ENCODE measurements at regions not wholly inside any gene's neighbourhood (a gene's known extent, or its start where the extent isn't known, plus 50 kb on each side); places are given as distances from the start of the nearest gene placed in this dataset.

DNA sequence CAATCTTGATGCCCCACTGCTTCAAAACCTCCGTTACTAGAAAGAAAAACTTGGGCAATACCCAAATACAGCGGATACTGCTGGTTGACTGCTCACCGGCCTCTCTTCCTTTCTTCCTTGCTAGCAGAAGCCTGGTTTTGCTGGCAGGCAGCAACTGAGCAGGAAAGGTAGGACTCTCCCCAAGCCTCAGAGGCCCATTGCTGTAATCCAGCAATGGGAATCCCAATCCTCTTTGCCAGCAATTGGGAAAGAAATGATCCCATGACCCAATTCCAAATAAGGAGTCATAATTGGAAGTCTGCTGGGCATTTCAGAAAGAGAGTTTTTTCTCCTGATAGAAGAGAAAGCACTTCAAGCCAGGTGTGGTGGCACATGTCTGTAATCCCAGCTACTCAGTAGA, 394.5 kb downstream of the BCOR start (continued):
- TF ChIP-seq, protein P1, sequence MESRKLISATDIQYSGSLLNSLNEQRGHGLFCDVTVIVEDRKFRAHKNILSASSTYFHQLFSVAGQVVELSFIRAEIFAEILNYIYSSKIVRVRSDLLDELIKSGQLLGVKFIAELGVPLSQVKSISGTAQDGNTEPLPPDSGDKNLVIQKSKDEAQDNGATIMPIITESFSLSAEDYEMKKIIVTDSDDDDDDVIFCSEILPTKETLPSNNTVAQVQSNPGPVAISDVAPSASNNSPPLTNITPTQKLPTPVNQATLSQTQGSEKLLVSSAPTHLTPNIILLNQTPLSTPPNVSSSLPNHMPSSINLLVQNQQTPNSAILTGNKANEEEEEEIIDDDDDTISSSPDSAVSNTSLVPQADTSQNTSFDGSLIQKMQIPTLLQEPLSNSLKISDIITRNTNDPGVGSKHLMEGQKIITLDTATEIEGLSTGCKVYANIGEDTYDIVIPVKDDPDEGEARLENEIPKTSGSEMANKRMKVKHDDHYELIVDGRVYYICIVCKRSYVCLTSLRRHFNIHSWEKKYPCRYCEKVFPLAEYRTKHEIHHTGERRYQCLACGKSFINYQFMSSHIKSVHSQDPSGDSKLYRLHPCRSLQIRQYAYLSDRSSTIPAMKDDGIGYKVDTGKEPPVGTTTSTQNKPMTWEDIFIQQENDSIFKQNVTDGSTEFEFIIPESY (IDR thresholded peaks at IDR 0.05; ENCODE audit: extremely low read depth, insufficient replicate concordance, low read length): no peak
- TF ChIP-seq, protein P2, sequence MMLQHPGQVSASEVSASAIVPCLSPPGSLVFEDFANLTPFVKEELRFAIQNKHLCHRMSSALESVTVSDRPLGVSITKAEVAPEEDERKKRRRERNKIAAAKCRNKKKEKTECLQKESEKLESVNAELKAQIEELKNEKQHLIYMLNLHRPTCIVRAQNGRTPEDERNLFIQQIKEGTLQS (IDR thresholded peaks at IDR 0.05): no peak
- no peak for TF ChIP-seq JUND (IDR thresholded peaks at IDR 0.05)
- TF ChIP-seq POLR2A (IDR thresholded peaks at IDR 0.05; ENCODE audit: borderline replicate concordance, extremely low read depth, insufficient read depth, insufficient read length): no peak
- TF ChIP-seq POLR2AphosphoS5 (IDR thresholded peaks at IDR 0.05; ENCODE audit: low read depth, low read length): no peak
- TF ChIP-seq, protein P3, sequence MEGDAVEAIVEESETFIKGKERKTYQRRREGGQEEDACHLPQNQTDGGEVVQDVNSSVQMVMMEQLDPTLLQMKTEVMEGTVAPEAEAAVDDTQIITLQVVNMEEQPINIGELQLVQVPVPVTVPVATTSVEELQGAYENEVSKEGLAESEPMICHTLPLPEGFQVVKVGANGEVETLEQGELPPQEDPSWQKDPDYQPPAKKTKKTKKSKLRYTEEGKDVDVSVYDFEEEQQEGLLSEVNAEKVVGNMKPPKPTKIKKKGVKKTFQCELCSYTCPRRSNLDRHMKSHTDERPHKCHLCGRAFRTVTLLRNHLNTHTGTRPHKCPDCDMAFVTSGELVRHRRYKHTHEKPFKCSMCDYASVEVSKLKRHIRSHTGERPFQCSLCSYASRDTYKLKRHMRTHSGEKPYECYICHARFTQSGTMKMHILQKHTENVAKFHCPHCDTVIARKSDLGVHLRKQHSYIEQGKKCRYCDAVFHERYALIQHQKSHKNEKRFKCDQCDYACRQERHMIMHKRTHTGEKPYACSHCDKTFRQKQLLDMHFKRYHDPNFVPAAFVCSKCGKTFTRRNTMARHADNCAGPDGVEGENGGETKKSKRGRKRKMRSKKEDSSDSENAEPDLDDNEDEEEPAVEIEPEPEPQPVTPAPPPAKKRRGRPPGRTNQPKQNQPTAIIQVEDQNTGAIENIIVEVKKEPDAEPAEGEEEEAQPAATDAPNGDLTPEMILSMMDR (IDR thresholded peaks at IDR 0.05 in 2 of 3, conservative IDR thresholded peaks at IDR 0.05 in 1 of 3; ENCODE audit: borderline replicate concordance in 1 of 3, insufficient read depth in 1 of 3, low read depth in 2 of 3, low read length in 2 of 3): no peak
- no peak for TF ChIP-seq EZH2 (IDR thresholded peaks at IDR 0.05)
- no peak for TF ChIP-seq TCF7L2 (IDR thresholded peaks at IDR 0.05; ENCODE audit: borderline replicate concordance, extremely low read depth, insufficient read depth, insufficient read length)
- TF ChIP-seq ZNF274 (IDR thresholded peaks at IDR 0.05; ENCODE audit: low read depth, low read length): no peak

DNA sequence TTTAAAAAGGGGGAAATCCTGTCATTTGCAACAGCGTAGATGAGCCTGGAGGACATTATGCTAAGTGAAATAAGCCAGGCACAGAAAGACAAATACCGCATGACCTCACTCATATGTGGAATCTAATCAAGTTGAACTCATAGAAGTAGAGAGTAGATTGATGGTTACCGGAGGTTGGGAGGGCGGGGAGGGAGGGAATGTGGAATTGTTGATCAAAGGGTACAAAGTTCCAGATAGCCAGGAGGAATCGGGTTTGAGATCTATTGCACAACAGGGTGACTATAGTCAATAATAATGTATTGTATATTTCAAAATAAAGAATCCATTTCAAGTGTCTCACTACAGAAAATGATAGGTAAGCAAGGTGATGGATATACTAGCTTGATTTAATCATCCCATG, 393.2 kb downstream of the BCOR start:
- Histone ChIP-seq H3K9ac (ENCODE audit: low read length) (no peak overlapping the region), H3K36me3 (ENCODE audit: control insufficient read depth in 1 of 2, insufficient read depth in 2 of 2, low read length in 2 of 2) (no peaks in the 10 kb centered on the region), H3K4me3 (replicated peaks in 1 of 2; ENCODE audit: low read depth in 1 of 2, low read length in 2 of 2) (no peak overlapping the region), H3K4me1 (ENCODE audit: control insufficient read depth in 1 of 2, insufficient read depth in 2 of 2, low read length in 2 of 2) (peaks cover 0 to 7% of the 10 kb centered on the region in 2 experiments; a peak in 2 of 4 replicates), H3K27ac (ENCODE audit: low read depth, low read length) (no peak overlapping the region), H3K9me3 (ENCODE audit: control insufficient read depth in 1 of 2, insufficient read depth in 1 of 2, low read depth in 1 of 2, low read length in 2 of 2) (no peaks in the 10 kb centered on the region), H3K79me2 (ENCODE audit: insufficient read depth, low read length) (no peaks in the 10 kb centered on the region), H4K20me1 (ENCODE audit: insufficient read depth) (no peaks in the 10 kb centered on the region), H3K27me3 (ENCODE audit: insufficient read depth, low read length) (no peaks in the 10 kb centered on the region), H3K4me2 (ENCODE audit: low read length) (no peak overlapping the region), H2AFZ (ENCODE audit: low read depth, low read length, poor library complexity, severe bottlenecking) (no peak overlapping the region), H3K9me2 (ENCODE audit: insufficient read depth) (no peaks in the 10 kb centered on the region)
- ChIA-PET RAD21 (ENCODE audit: low non-redundant PET in 1 of 2, low total read pairs in 2 of 2, uncharacterized antibody in 2 of 2, unreplicated experiment in 2 of 2) (no interaction called here), POLR2A (no interaction called here), CTCF (interaction anchor here (0.7 kb wide), 1 partner anchor 52 kb away, joined by 3 read pairs; no protein-coding TSS in a partner anchor)
- intact Hi-C loops (cut with micrococcal nuclease): loop anchor here (10.0 kb wide), 1 partner anchor 310 kb away; no protein-coding TSS in a partner anchor
- no TSS peak for BruUV-seq (replicated peaks)
- DNase-seq (ENCODE audit: low read depth, low spot score): no peak
- no peak for ATAC-seq
- no peak for TF ChIP-seq EZH2phosphoT487 (IDR thresholded peaks at IDR 0.05; ENCODE audit: borderline replicate concordance)
- no peak for TF ChIP-seq EZH2 (IDR thresholded peaks at IDR 0.05)
- TF ChIP-seq RAD21 (IDR thresholded peaks at IDR 0.05; ENCODE audit: low read depth): no peak
- no peak for TF ChIP-seq POLR2A (IDR thresholded peaks at IDR 0.05; ENCODE audit: borderline replicate concordance, extremely low read depth, insufficient read depth, insufficient read length)
- TF ChIP-seq YY1 (IDR thresholded peaks at IDR 0.05; ENCODE audit: extremely low read depth, insufficient replicate concordance, low read depth, low read length): no peak
- no peak for TF ChIP-seq JUND (IDR thresholded peaks at IDR 0.05)
- TF ChIP-seq, protein P2 (IDR thresholded peaks at IDR 0.05): no peak
- TF ChIP-seq ELF1 (IDR thresholded peaks at IDR 0.05; ENCODE audit: borderline replicate concordance, low read depth): no peak
- TF ChIP-seq POLR2AphosphoS5 (IDR thresholded peaks at IDR 0.05; ENCODE audit: low read depth, low read length): no peak
- no peak for TF ChIP-seq FOSL1 (IDR thresholded peaks at IDR 0.05; ENCODE audit: low read depth)
- no peak for TF ChIP-seq ZFX (IDR thresholded peaks at IDR 0.05)
- TF ChIP-seq, protein P3 (IDR thresholded peaks at IDR 0.05 in 2 of 3, conservative IDR thresholded peaks at IDR 0.05 in 1 of 3; ENCODE audit: borderline replicate concordance in 1 of 3, insufficient read depth in 1 of 3, low read depth in 2 of 3, low read length in 2 of 3): no peak

Measured in HCT116 (cell line).